Activated naive CD4-positive, alpha-beta T cell treated with anti-CD3 and anti-CD28 coated beads for 36 hours (primary cell): ENCODE measurements at regions not wholly inside any gene's neighbourhood (a gene's known extent, or its start where the extent isn't known, plus 50 kb on each side); places are given as distances from the start of the nearest gene placed in this dataset.

Experiments
- CTCF ChIA-PET: fragments of 350-600 bp; sonication (Branson Sonifier 250); formaldehyde crosslinking; loops from one replicate; lab custom pipeline; 2021; ENCODE audit warnings: antibody characterized with exemption; lab: Charles Lee
- DNase-seq: peaks from one replicate; pipeline ENCODE4 v3.0.0-alpha.2; 2020
- H3K27ac Mint-ChIP-seq: one replicate; pipeline ENCODE4 v1.8.0; 2021; ENCODE audit warnings: mild to moderate bottlenecking, mixed read lengths
- H3K27me3 Mint-ChIP-seq: one replicate; pipeline ENCODE4 v1.8.0; 2021; ENCODE audit warnings: low read depth, mixed read lengths
- H3K36me3 Mint-ChIP-seq: one replicate; pipeline ENCODE4 v1.8.0; 2021; ENCODE audit warnings: low read depth, mixed read lengths
- H3K4me1 Mint-ChIP-seq: one replicate; pipeline ENCODE4 v1.8.0; 2021; ENCODE audit warnings: low read depth, mixed read lengths
- H3K4me3 Mint-ChIP-seq: one replicate; pipeline ENCODE4 v1.8.0; 2021; ENCODE audit warnings: mild to moderate bottlenecking, moderate library complexity, mixed read lengths
- H3K9me3 Mint-ChIP-seq: one replicate; pipeline ENCODE4 v1.8.0; 2021; ENCODE audit warnings: mixed read lengths
- intact Hi-C: fragments of 100-400 bp; cut with micrococcal nuclease; formaldehyde crosslinking; loops from one replicate; pipeline ENCODE4 v1.15.1; 2023

GRCh38 chr4:138709859-138710258 is 305.7 kb upstream of the NOCT start:
- peaks cover 7% of the 10 kb centered on the region for H3K27me3 Mint-ChIP-seq
- H3K4me3 Mint-ChIP-seq: no peak overlapping the region
- intact Hi-C loops: no loop called here
- CTCF ChIA-PET: no interaction called here
- no peaks in the 10 kb centered on the region for H3K9me3 Mint-ChIP-seq
- no peaks in the 10 kb centered on the region for H3K36me3 Mint-ChIP-seq
- no peak overlapping the region for H3K27ac Mint-ChIP-seq
- H3K4me1 Mint-ChIP-seq: no peaks in the 10 kb centered on the region
- no peak for DNase-seq

- Mint-ChIP-seq H3K9me3 (no peaks in the 10 kb centered on the region), H3K27ac (no peak overlapping the region), H3K36me3 (no peaks in the 10 kb centered on the region), H3K4me1 (no peaks in the 10 kb centered on the region), H3K27me3 (peaks cover 8% of the 10 kb centered on the region), H3K4me3 (no peak overlapping the region)
- intact Hi-C loops: no loop called here
- no peak for DNase-seq
- CTCF ChIA-PET: no interaction called here
These were observed 307.6 kb upstream of the NOCT start for GRCh38 chr4:138707746-138708677.

GRCh38 chr4:138706201-138706600 is 309.4 kb upstream of the NOCT start:
- Mint-ChIP-seq H3K27ac (no peak overlapping the region), H3K36me3 (no peaks in the 10 kb centered on the region), H3K4me3 (no peak overlapping the region), H3K9me3 (no peaks in the 10 kb centered on the region), H3K4me1 (no peaks in the 10 kb centered on the region), H3K27me3 (peaks cover 8% of the 10 kb centered on the region)
- DNase-seq: no peak
- intact Hi-C loops: no loop called here
- CTCF ChIA-PET: no interaction called here

- Mint-ChIP-seq H3K4me3 (no peak overlapping the region), H3K36me3 (no peaks in the 10 kb centered on the region), H3K9me3 (no peaks in the 10 kb centered on the region), H3K4me1 (no peaks in the 10 kb centered on the region), H3K27me3 (peaks cover 6% of the 10 kb centered on the region), H3K27ac (no peak overlapping the region)
- DNase-seq: no peak
- CTCF ChIA-PET: interaction anchor here (0.9 kb wide), 1 partner anchor 22 kb away, joined by 3 read pairs; no protein-coding TSS in a partner anchor
- intact Hi-C loops: no loop called here
These were observed 313.3 kb upstream of the NOCT start for GRCh38 chr4:138702190-138702824.

- no peak overlapping the region for H3K4me3 Mint-ChIP-seq
- DNase-seq: no peak
- no peaks in the 10 kb centered on the region for H3K9me3 Mint-ChIP-seq
- CTCF ChIA-PET: no interaction called here
- peaks cover 17% of the 10 kb centered on the region for H3K27me3 Mint-ChIP-seq
- no peak overlapping the region for H3K27ac Mint-ChIP-seq
- H3K4me1 Mint-ChIP-seq: no peaks in the 10 kb centered on the region
- intact Hi-C loops: no loop called here
- H3K36me3 Mint-ChIP-seq: no peaks in the 10 kb centered on the region
These were observed 316.9 kb upstream of the NOCT start for GRCh38 chr4:138698641-138699040.

- Mint-ChIP-seq H3K4me1 (no peaks in the 10 kb centered on the region), H3K9me3 (no peaks in the 10 kb centered on the region), H3K4me3 (no peak overlapping the region), H3K27me3 (peaks cover 14% of the 10 kb centered on the region), H3K27ac (no peak overlapping the region), H3K36me3 (no peaks in the 10 kb centered on the region)
- no peak for DNase-seq
- CTCF ChIA-PET: no interaction called here
- intact Hi-C loops: no loop called here
These were observed 317.7 kb upstream of the NOCT start for GRCh38 chr4:138697851-138698250.

GRCh38 chr4:138696771-138697170 is 318.8 kb upstream of the NOCT start:
- Mint-ChIP-seq H3K9me3 (no peaks in the 10 kb centered on the region), H3K4me3 (no peak overlapping the region), H3K27ac (no peak overlapping the region), H3K27me3 (peaks cover 14% of the 10 kb centered on the region), H3K4me1 (no peaks in the 10 kb centered on the region), H3K36me3 (no peaks in the 10 kb centered on the region)
- CTCF ChIA-PET: no interaction called here
- DNase-seq: no peak
- intact Hi-C loops: no loop called here

GRCh38 chr4:138696058-138696457 is 319.5 kb upstream of the NOCT start:
- Mint-ChIP-seq H3K9me3 (no peaks in the 10 kb centered on the region), H3K36me3 (no peaks in the 10 kb centered on the region), H3K27ac (no peak overlapping the region), H3K27me3 (peaks cover 14% of the 10 kb centered on the region), H3K4me1 (no peaks in the 10 kb centered on the region), H3K4me3 (no peak overlapping the region)
- CTCF ChIA-PET: no interaction called here
- no peak for DNase-seq
- intact Hi-C loops: no loop called here

GRCh38 chr4:138693526-138693925 is 322.1 kb upstream of the NOCT start:
- Mint-ChIP-seq H3K4me3 (no peak overlapping the region), H3K27ac (no peak overlapping the region), H3K27me3 (peaks cover 14% of the 10 kb centered on the region), H3K36me3 (no peaks in the 10 kb centered on the region), H3K9me3 (no peaks in the 10 kb centered on the region), H3K4me1 (no peaks in the 10 kb centered on the region)
- CTCF ChIA-PET: no interaction called here
- intact Hi-C loops: no loop called here
- no peak for DNase-seq

GRCh38 chr4:138692411-138692810 is 323.2 kb upstream of the NOCT start:
- H3K9me3 Mint-ChIP-seq: no peaks in the 10 kb centered on the region
- intact Hi-C loops: no loop called here
- DNase-seq: no peak
- H3K4me3 Mint-ChIP-seq: no peak overlapping the region
- no peaks in the 10 kb centered on the region for H3K4me1 Mint-ChIP-seq
- peaks cover 16% of the 10 kb centered on the region for H3K27me3 Mint-ChIP-seq
- no peak overlapping the region for H3K27ac Mint-ChIP-seq
- CTCF ChIA-PET: interaction anchor here (1.4 kb wide), 1 partner anchor 11 kb away, joined by 3 read pairs; no protein-coding TSS in a partner anchor
- no peaks in the 10 kb centered on the region for H3K36me3 Mint-ChIP-seq

GRCh38 chr4:138689593-138689992 is 326.0 kb upstream of the NOCT start:
- Mint-ChIP-seq H3K27me3 (peaks cover 7% of the 10 kb centered on the region), H3K9me3 (no peaks in the 10 kb centered on the region), H3K27ac (no peak overlapping the region), H3K4me1 (no peaks in the 10 kb centered on the region), H3K36me3 (no peaks in the 10 kb centered on the region), H3K4me3 (no peak overlapping the region)
- no peak for DNase-seq
- CTCF ChIA-PET: interaction anchor here (1.0 to 1.3 kb wide), 2 partner anchors 9 to 182 kb away, joined by 4 read pairs; no protein-coding TSS in a partner anchor
- intact Hi-C loops: loop anchor here (10.0 kb wide), 2 partner anchors 225 to 955 kb away; no protein-coding TSS in a partner anchor

- Mint-ChIP-seq H3K4me1 (no peaks in the 10 kb centered on the region), H3K4me3 (no peak overlapping the region), H3K36me3 (no peaks in the 10 kb centered on the region), H3K9me3 (no peaks in the 10 kb centered on the region), H3K27me3 (peaks cover 6% of the 10 kb centered on the region), H3K27ac (no peak overlapping the region)
- DNase-seq: no peak
- intact Hi-C loops: loop anchor here (10.0 kb wide), 2 partner anchors 226 to 954 kb away; no protein-coding TSS in a partner anchor
- CTCF ChIA-PET: interaction anchor here (1.0 kb wide), 1 partner anchor 182 kb away, joined by 4 read pairs; no protein-coding TSS in a partner anchor
These were observed 326.4 kb upstream of the NOCT start for GRCh38 chr4:138689187-138689586.
